GM21367 (cell line): ENCODE measurements at regions not wholly inside any gene's neighbourhood (a gene's known extent, or its start where the extent isn't known, plus 50 kb on each side); places are given as distances from the start of the nearest gene placed in this dataset.
"Not testable (repeated sequence)": the region's sequence is repeated elsewhere in the genome, so short reads cannot be mapped to it uniquely, and the experiment has no call there.

ENCODE experiments used
- ATAC-seq: cut with Tn5 transposase; IDR thresholded peaks from one replicate; pipeline ENCODE4 v1.9.1; 2021; ENCODE audit not compliant: unreplicated experiment

DNA sequence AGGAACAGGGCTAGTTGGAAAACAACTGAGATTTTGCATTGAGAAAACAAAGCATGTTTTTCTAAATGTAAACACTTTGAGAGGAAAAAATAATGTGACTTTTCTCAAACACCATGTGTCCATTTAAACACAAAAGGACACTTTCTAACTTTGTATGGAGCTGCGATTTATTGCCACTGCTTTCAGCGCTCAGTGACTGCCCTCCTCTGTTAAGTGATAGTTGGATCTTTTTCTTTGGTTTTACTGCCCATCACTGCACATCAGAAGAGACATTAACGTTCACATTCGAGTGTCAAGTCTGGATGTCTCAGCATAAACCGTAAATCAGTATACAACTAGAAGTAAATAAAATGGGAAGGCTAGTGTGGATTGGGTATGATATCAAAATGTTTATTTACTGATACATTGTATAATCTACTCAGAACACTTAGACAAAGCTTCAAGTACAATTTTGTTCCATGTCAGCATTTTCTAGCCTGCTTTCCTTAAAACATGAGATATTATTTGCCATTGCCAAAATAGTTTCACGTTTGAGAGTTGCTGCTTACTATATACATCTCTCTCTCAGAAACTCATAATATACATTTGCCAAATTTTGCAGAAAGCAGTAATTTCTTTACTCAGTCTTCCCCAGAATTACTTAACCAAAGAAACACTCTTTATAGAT is 237.6 kb downstream of the IKZF2 start:
- ATAC-seq: no peak

DNA sequence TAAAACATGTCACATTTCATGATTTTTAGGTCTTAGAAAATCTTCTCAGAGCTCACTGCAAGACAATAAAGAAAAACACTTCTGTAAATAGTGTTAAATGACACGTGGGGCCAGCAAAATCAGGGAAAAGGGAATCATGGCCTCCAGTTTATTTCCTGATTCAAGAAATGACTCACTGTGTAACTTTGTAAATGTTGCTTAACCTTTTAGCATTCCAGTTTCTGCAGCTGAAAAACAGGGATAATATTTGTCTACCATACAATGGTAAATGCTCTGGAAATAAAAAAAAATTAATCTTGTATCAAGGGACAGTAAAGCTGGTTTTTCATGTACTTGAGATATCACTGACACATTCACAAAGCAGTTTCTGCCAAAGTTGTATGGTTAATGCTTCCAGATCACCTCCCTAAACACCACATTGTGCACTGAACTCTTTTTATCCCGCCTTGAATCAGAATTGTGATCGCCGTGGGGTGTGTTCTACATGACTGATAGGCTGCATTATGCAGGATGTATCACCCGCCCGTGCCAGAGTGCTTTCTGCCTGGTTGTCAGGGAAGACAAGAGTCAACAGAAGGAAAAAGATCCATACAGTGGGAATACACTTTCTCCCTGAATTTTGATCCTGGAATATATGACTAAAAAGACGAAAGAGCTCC is 238.8 kb downstream of the IKZF2 start:
- no peak for ATAC-seq

DNA sequence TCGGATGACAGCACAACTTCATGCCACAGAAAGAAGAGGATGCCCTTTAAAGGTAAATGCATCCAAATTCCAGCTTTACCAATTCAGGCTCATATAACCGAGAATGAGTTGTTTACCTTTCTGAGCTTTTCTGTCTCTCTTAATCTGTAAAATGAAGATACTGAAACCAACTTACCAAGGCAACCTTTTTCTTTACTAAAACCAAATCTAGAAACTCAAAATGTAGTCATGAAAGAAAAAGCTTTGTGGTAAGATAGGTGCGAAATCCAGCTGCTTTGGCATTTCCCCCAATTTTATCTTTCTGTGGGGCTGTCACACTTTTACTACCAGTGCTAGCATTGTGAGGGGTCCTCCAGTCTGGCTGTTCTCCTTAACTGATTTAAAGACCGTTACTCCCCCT is 240.4 kb downstream of the IKZF2 start:
- ATAC-seq: no peak

- no peak for ATAC-seq
These were observed 242.6 kb downstream of the IKZF2 start for GRCh38 chr2:212908682-212909435.

DNA sequence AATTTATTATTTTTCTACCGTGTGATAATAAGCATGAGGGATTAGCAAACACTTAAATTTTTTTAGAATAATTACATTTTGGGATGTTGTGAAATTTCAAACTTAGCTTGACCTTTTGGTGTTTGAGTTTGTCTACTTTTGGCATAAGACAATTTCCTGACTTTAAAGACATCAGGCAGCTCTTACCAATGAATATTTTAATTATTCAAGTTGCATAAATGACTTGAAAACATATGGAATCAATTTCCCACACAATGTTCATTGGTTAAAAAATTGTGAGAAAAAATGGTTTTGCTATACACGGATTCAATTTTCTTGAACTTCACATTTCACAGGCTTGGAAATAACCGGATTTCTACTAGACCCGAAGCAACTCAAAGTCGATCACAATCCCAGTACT is 243.4 kb downstream of the IKZF2 start:
- no peak for ATAC-seq

DNA sequence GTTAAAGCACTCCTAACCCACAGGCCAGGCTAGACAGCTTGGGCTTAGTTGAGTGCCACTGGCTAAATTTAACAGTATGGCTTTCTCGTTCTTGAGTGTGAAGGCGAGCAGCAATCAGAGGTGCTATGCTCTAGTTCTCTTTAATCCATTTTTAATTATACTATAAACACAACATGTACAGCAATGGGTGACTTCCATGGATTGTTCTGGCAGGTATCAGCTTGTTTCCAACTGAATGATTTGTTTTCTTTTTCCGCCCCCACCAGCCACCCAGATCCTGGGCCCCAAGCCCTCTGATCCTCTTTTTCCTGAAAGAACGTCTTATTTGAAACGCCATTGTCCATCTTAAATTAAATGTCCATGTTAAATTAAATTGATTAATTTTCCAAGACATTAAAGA is 244.8 kb downstream of the IKZF2 start:
- no peak for ATAC-seq

DNA sequence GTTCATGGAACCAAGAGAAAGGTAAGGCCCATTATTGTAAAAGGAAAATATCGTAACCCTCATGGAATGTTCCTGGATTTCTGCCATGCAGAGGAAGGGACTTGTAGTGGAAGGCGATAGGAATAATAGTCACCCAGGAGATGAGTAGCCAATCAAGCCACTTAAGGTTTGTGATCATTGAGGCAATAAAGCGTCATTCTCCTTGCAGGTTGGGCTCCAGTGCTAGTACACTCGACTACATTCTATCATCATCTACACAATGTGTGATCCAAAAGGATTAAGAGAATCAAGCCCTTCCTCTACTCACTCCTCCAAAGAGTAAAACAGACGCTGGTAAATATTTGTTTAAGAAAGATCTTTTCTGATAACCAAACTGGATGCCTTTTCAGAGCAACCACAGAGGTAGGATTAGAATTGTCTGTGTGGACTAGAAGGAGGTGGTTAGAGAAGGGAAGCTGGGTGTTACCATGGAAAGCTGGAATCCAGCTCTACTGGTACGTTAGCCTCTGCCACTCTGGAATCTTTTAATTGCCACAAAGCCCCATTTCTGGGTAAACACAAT is 245.7 kb downstream of the IKZF2 start:
- ATAC-seq: no peak

GRCh38 chr2:212904646-212905045 is 246.8 kb downstream of the IKZF2 start:
- no peak for ATAC-seq

GRCh38 chr2:212903413-212903812 is 248.0 kb downstream of the IKZF2 start:
- no peak for ATAC-seq

DNA sequence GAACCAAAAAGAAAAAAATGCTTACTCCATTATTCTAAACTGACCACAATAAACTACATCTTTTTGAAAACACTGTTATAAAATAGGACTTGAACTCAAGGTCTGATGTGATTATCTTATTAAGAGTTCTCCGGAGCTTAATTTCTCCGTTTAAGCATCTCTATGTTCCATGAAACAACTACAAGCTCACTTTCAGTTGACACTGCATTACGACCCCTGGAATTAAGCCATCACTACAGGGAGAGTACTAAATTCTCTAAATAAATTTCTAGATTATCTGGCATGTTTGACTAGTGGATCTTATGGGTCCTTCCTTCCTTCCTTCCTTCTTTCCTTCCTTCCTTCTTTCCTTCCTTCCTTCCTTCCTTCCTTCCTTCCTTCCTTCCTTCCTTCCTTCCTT is 249.0 kb downstream of the IKZF2 start:
- no peak for ATAC-seq

DNA sequence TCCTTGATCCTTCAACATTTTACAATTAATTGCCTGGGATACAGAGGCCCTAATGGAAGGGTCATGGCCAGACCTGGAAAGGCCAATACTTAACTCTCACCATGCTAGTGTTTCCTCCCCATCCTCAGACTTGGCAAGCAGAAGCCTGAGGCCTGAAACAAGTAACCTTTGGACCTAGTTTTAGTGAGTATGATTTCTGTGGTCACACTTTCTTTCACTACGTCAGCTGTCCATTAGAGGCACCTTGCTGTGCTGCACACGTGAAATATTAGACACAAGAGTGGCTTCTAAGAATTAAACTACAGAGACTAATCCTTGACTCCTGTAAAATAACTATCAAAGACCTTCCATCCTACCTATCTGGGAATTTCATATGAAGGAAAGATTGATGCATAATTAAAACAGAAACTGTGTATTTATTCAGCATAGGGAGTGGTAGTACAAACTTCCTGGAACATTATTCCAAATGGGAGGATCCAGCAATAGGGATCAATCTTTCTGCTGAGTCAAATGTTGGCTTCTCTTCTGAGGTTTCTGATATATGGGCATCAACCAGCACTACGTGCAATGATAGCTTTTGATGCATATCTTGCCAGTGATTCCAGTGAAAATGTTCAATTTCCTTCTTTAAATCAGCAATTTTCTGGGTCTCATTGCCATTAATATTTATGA is 249.7 kb downstream of the IKZF2 start:
- no peak for ATAC-seq

- no peak for ATAC-seq
These were observed 250.7 kb downstream of the IKZF2 start for GRCh38 chr2:212900715-212901114.

- no peak for ATAC-seq
These were observed 253.4 kb downstream of the IKZF2 start for GRCh38 chr2:212898011-212898410.

- ATAC-seq: no peak
These were observed 254.1 kb downstream of the IKZF2 start for GRCh38 chr2:212897296-212897695.

GRCh38 chr2:212894026-212894425 is 257.4 kb downstream of the IKZF2 start:
- no peak for ATAC-seq

DNA sequence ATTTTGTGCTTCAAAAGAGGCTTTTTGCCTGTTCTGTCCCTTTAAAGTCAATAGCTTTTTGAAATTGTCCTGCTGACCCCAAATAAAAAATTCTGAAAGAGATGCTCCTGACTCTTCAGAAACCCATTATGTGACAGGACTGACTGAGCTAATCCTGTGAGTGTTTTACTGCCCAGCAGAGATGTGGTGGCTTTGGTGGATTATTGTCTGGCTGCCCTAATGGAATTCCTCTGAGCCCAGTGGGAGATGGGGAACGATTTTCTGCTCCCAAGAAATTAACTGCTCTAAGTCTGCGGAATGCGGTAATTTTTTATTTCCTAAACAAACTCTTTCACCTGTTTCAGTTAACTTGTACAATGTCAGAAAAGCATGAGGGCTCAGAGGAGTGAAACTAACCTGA is 258.2 kb downstream of the IKZF2 start:
- ATAC-seq: no peak

GRCh38 chr2:212892193-212892592 is 259.2 kb downstream of the IKZF2 start:
- no peak for ATAC-seq

DNA sequence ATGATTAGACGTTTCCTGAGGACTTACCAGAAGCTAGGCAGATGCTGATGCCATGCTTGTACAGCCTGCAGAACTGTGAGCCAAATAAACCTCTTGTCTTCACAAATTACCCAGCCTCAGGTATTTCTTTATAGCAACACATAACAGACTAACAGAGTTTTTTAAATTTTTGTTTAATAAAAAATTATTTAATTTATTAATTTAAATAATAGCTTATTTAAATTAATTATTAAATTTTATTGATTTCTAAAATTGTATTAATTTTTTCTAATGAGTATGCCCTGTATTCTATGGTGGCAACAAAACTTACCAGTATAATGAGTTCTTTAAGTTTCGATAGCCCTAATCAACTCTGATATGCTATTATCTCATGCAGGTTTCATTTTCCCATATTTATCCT is 259.8 kb downstream of the IKZF2 start:
- no peak for ATAC-seq

DNA sequence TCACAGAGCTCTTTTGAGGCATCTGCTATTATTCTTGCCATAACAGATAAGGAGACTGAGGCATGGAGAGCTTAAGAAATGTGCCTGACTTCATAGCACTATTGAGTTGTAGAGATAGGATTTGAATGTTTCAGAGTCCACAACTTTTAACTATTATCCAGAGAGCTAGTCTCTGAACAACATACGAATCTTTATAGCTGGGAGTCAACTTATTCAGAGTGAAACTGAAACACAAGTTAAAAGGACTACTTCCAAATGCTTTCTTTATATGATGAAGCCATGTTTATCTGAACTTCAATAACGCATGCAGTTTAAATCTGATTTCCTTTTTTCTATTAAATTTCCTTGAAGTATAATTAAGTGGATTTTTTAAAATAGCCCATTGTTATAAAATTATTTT is 268.8 kb downstream of the IKZF2 start:
- ATAC-seq: no peak

- not testable (repeated sequence) for ATAC-seq
These were observed 274.9 kb downstream of the IKZF2 start for GRCh38 chr2:212876556-212876955.

DNA sequence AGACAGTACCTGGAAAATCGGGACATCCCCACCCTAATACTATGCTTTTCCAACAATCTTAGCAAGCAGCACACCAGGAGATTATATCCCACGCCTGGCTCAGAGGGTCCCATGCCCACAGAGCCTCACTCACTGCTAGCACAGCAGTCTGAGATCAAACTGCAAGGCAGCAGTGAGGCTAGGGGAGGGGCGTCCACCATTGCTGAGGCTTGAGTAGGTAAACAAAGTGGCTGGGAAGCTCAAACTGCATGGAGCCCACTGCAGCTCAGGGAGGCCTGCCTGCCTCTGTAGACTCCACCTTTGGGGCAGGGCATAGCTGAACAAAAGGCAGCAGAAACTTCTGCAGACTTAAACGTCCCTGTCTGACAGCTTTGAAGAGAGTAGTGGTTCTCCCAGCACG is 275.5 kb downstream of the IKZF2 start:
- not testable (repeated sequence) for ATAC-seq
